HL-60 (cell line): ENCODE measurements at regions not wholly inside any gene's neighbourhood (a gene's known extent, or its start where the extent isn't known, plus 50 kb on each side); places are given as distances from the start of the nearest gene placed in this dataset.

Source experiments
- DNase-seq, 2 experiments: peaks; one replicate each; pipeline ENCODE4 v3.0.0-alpha.2; 2010 to 2020; ENCODE audit warnings: low read depth in 1 of 2, low spot score in 1 of 2
- H3K27ac ChIP-seq: fragments of 250-450 bp; sonication (Bioruptor Pico); replicated peaks from 2 replicates; pipeline ENCODE4 v1.5.1; 2020; ENCODE audit warnings: mild to moderate bottlenecking, moderate library complexity
- H3K27me3 ChIP-seq: fragments of 250-450 bp; sonication (Bioruptor Pico); 2 replicates; pipeline ENCODE4 v1.5.1; 2021; ENCODE audit warnings: mild to moderate bottlenecking, moderate library complexity; ENCODE audit not compliant: insufficient read depth, poor library complexity, severe bottlenecking
- H3K4me3 ChIP-seq: replicated peaks from 2 replicates; pipeline ENCODE4 v1.5.1; 2011; ENCODE audit warnings: mild to moderate bottlenecking, control low read depth, low read length; ENCODE audit not compliant: insufficient read depth
- CTCF ChIP-seq: IDR thresholded peaks from one replicate; pipeline ENCODE4 v1.5.1; 2011; ENCODE audit warnings: low read length, control low read depth, inconsistent platforms; ENCODE audit not compliant: insufficient read depth
- GABPA ChIP-seq: IDR thresholded peaks from 2 replicates; pipeline ENCODE4 v1.6.1; 2012; ENCODE audit warnings: low read depth
- POLR2AphosphoS5 ChIP-seq: IDR thresholded peaks from 2 replicates; pipeline ENCODE4 v1.6.1; 2012; ENCODE audit warnings: low read depth
- REST ChIP-seq: IDR thresholded peaks from 2 replicates; pipeline ENCODE4 v1.6.1; 2012; ENCODE audit warnings: low read depth; ENCODE audit not compliant: insufficient replicate concordance
- SPI1 ChIP-seq: IDR thresholded peaks from 2 replicates; pipeline ENCODE4 v1.6.1; 2012; ENCODE audit warnings: low read depth, mild to moderate bottlenecking, borderline replicate concordance

- no peaks in the 10 kb centered on the region for H3K27me3 ChIP-seq
- TF ChIP-seq GABPA (no peak), REST (no peak), SPI1 (no peak), POLR2AphosphoS5 (no peak), CTCF (no peak)
- no peak for DNase-seq
- H3K27ac ChIP-seq: no peak overlapping the region
- H3K4me3 ChIP-seq: no peak overlapping the region
Observed at GRCh38 chr5:114910727-114911126, 259.0 kb downstream of the TRIM36 start.

GRCh38 chr5:114909424-114909823 lies 260.3 kb downstream of the TRIM36 start:
- TF ChIP-seq CTCF: no peak
- no peak for TF ChIP-seq SPI1
- TF ChIP-seq GABPA: no peak
- TF ChIP-seq REST: no peak
- TF ChIP-seq POLR2AphosphoS5: no peak
- no peak overlapping the region for H3K4me3 ChIP-seq
- DNase-seq: no peak
- no peak overlapping the region for H3K27ac ChIP-seq
- no peaks in the 10 kb centered on the region for H3K27me3 ChIP-seq

- DNase-seq: no peak
- no peak overlapping the region for H3K27ac ChIP-seq
- H3K4me3 ChIP-seq: no peak overlapping the region
- TF ChIP-seq SPI1: no peak
- TF ChIP-seq CTCF: no peak
- no peak for TF ChIP-seq GABPA
- TF ChIP-seq REST: no peak
- no peak for TF ChIP-seq POLR2AphosphoS5
- H3K27me3 ChIP-seq: no peaks in the 10 kb centered on the region
Observed at GRCh38 chr5:114903767-114904166, 265.9 kb downstream of the TRIM36 start.
